Ishikawa (cell line): ENCODE measurements at regions not wholly inside any gene's neighbourhood (a gene's known extent, or its start where the extent isn't known, plus 50 kb on each side); places are given as distances from the start of the nearest gene placed in this dataset.
A peak's percentile ranks its signal among the peaks of the same experiment; 100 is the strongest.

Experiments used
- CEBPB ChIP-seq: IDR thresholded peaks from 2 replicates; pipeline ENCODE4 v1.6.1; 2012
- CREB1 ChIP-seq: IDR thresholded peaks from 2 replicates; pipeline ENCODE4 v1.6.1; 2012; ENCODE audit warnings: low read depth
- EGR1 ChIP-seq: IDR thresholded peaks from 2 replicates; pipeline ENCODE4 v1.6.1; 2012
- EP300 ChIP-seq: IDR thresholded peaks from 2 replicates; pipeline ENCODE4 v1.6.1; 2012; ENCODE audit warnings: borderline replicate concordance
- NFIC ChIP-seq: IDR thresholded peaks from 2 replicates; pipeline ENCODE4 v1.6.1; 2012
- RAD21 ChIP-seq: IDR thresholded peaks from 2 replicates; pipeline ENCODE4 v1.6.1; 2012; ENCODE audit warnings: low read depth
- TCF12 ChIP-seq: IDR thresholded peaks from 2 replicates; pipeline ENCODE4 v1.6.1; 2012; ENCODE audit warnings: low read depth
- TF ChIP-seq, protein P1 (sequence below): IDR thresholded peaks from 2 replicates; pipeline ENCODE4 v1.6.1; 2012
- TF ChIP-seq, protein P2 (sequence below): IDR thresholded peaks from 2 replicates; pipeline ENCODE4 v1.6.1; 2012; ENCODE audit warnings: low read depth, mild to moderate bottlenecking

DNA sequence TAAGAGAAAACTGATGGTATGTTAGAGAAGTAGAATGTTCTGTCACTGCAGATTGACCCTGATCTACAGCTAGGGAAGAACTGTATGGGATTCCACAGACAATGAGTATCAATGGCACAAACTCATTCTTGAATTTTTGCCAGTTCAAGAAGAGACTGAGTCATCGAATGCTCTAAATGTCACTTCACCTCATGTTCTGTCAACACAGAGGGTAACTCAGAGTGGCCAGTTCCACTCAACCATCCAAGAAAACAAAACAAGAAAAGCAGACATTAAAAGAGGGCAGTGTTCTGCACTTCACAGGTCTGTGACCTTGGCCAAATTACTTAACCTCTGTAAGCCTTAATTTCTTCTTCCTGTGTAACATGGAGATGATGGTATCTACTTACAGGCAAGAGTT is 132.2 kb upstream of the HMHB1 start:
- TF ChIP-seq CEBPB (no peak), TCF12 (no peak), EGR1 (no peak), NFIC (peak; percentile 22; the same call in 1 of the 2 replicates), CREB1 (no peak), RAD21 (no peak), EP300 (no peak)
- TF ChIP-seq, protein P1, sequence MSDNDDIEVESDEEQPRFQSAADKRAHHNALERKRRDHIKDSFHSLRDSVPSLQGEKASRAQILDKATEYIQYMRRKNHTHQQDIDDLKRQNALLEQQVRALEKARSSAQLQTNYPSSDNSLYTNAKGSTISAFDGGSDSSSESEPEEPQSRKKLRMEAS, result no peak
- TF ChIP-seq, protein P2, sequence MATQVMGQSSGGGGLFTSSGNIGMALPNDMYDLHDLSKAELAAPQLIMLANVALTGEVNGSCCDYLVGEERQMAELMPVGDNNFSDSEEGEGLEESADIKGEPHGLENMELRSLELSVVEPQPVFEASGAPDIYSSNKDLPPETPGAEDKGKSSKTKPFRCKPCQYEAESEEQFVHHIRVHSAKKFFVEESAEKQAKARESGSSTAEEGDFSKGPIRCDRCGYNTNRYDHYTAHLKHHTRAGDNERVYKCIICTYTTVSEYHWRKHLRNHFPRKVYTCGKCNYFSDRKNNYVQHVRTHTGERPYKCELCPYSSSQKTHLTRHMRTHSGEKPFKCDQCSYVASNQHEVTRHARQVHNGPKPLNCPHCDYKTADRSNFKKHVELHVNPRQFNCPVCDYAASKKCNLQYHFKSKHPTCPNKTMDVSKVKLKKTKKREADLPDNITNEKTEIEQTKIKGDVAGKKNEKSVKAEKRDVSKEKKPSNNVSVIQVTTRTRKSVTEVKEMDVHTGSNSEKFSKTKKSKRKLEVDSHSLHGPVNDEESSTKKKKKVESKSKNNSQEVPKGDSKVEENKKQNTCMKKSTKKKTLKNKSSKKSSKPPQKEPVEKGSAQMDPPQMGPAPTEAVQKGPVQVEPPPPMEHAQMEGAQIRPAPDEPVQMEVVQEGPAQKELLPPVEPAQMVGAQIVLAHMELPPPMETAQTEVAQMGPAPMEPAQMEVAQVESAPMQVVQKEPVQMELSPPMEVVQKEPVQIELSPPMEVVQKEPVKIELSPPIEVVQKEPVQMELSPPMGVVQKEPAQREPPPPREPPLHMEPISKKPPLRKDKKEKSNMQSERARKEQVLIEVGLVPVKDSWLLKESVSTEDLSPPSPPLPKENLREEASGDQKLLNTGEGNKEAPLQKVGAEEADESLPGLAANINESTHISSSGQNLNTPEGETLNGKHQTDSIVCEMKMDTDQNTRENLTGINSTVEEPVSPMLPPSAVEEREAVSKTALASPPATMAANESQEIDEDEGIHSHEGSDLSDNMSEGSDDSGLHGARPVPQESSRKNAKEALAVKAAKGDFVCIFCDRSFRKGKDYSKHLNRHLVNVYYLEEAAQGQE, result no peak
